WI38 (cell line): ENCODE measurements at regions not wholly inside any gene's neighbourhood (a gene's known extent, or its start where the extent isn't known, plus 50 kb on each side); places are given as distances from the start of the nearest gene placed in this dataset.
A peak's percentile ranks its signal among the peaks of the same experiment; 100 is the strongest.

ENCODE experiments used
- H3K4me3 ChIP-seq: 2 replicates; pipeline ENCODE4 v1.5.1; 2011; ENCODE audit warnings: low read depth, mild to moderate bottlenecking, control low read depth, low read length
- CTCF ChIP-seq: IDR thresholded peaks from 2 replicates; pipeline ENCODE4 v1.5.1; 2012; ENCODE audit warnings: low read depth, mild to moderate bottlenecking, control low read depth, low read length

- no peak overlapping the region for H3K4me3 ChIP-seq
- no peak for TF ChIP-seq CTCF
These were observed 919.0 kb upstream of the ALCAM start for GRCh38 chr3:104447681-104448080.

GRCh38 chr3:104452697-104453096 is 914.0 kb upstream of the ALCAM start:
- H3K4me3 ChIP-seq, result no peak overlapping the region
- no peak for TF ChIP-seq CTCF

GRCh38 chr3:104458657-104459056 is 908.1 kb upstream of the ALCAM start:
- no peak for TF ChIP-seq CTCF
- no peak overlapping the region for H3K4me3 ChIP-seq

- no peak overlapping the region for H3K4me3 ChIP-seq
- no peak; the same call in 1 of the 2 replicates for TF ChIP-seq CTCF
These were observed 906.0 kb upstream of the ALCAM start for GRCh38 chr3:104460477-104461406.

- no peak for TF ChIP-seq CTCF
- H3K4me3 ChIP-seq, result no peak overlapping the region
These were observed 905.3 kb upstream of the ALCAM start for GRCh38 chr3:104461431-104461830.

GRCh38 chr3:104472221-104472620 is 894.5 kb upstream of the ALCAM start:
- H3K4me3 ChIP-seq, result no peak overlapping the region
- no peak for TF ChIP-seq CTCF

GRCh38 chr3:104474011-104474410 is 892.7 kb upstream of the ALCAM start:
- H3K4me3 ChIP-seq, result 0 out of 2 replicates have a peak overlapping the region, but pooled peaks have one; percentile 4
- no peak for TF ChIP-seq CTCF
